ENCODE measurements at regions not wholly inside any gene's neighbourhood (a gene's known extent, or its start where the extent isn't known, plus 50 kb on each side); places are given as distances from the start of the nearest gene placed in this dataset.

DNA sequence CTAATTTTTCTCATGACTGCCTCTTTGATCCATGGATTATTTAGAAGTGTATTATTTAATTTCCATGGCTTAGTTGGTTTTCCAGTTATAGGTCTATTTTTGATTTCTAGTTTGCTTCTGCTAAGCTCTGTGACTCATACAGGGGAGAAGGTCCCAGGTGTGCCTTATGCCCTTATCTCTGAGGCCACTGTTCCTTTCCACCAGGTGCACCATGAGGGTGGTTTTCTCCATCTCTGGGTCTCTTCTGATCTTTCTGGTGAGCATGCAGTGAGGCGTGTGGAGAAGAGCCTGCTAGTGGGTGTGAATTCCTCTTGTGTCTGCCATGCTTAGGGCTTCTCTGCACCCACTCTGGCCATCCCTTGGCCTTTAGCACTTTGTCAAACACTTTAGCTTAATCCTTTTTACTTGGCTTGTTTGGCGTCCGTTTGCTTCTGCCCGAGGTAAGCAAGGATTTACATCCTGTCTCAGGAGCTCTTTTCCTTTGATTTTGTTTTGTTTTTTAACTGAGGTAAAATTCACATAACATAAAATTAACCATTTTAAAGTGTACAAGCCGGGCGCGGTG is 129.8 kb upstream of the ARL4C start:
- H3K36me3 Mint-ChIP-seq (ENCODE audit: insufficient read depth) = no peaks in the 10 kb centered on the region
- peaks cover 4% of the 10 kb centered on the region for H3K4me1 Mint-ChIP-seq (ENCODE audit: low read depth)
- no peaks in the 10 kb centered on the region for H3K9me3 Mint-ChIP-seq (ENCODE audit: low read depth)
- DNase-seq (ENCODE audit: low spot score, unreplicated experiment) = no peak
- TF ChIP-seq, protein P1, sequence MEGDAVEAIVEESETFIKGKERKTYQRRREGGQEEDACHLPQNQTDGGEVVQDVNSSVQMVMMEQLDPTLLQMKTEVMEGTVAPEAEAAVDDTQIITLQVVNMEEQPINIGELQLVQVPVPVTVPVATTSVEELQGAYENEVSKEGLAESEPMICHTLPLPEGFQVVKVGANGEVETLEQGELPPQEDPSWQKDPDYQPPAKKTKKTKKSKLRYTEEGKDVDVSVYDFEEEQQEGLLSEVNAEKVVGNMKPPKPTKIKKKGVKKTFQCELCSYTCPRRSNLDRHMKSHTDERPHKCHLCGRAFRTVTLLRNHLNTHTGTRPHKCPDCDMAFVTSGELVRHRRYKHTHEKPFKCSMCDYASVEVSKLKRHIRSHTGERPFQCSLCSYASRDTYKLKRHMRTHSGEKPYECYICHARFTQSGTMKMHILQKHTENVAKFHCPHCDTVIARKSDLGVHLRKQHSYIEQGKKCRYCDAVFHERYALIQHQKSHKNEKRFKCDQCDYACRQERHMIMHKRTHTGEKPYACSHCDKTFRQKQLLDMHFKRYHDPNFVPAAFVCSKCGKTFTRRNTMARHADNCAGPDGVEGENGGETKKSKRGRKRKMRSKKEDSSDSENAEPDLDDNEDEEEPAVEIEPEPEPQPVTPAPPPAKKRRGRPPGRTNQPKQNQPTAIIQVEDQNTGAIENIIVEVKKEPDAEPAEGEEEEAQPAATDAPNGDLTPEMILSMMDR (IDR thresholded peaks at IDR 0.05; ENCODE audit: unreplicated experiment) = no peak
- no peak overlapping the region for H3K27ac Mint-ChIP-seq
- peaks cover 7% of the 10 kb centered on the region for H3K27me3 Mint-ChIP-seq
- H3K4me3 Mint-ChIP-seq (ENCODE audit: low read depth) = no peak overlapping the region

DNA sequence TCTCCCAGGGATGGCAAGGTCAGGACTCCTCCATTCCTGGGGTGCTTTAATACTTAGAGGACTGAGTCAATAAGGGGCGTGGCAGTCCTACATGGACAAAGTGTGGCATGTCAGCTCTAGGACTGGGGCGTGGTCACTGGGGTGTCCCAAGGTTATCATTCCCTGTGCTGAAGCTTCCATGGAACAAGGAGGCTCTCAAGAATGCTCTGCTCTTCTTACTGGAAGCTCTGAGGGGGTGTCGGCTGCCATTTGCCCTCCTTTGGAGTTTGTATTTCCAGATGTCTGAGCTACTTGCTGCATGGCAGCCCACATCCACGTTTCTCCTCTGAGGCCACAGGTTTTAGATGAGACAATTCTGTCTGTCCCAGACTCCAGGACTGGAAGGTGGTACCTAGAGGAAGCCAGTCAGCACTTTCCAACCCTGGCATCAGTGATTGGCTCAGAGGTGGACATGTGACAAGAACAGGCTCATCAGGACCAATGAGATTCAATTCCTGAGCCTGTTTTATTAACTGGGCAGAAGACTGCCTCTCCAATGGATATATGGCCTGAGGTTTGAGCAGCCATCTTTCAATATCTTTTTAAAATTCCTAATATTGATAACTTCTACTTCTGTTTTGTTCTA is 128.9 kb upstream of the ARL4C start:
- H3K9me3 Mint-ChIP-seq (ENCODE audit: low read depth) = no peaks in the 10 kb centered on the region
- H3K36me3 Mint-ChIP-seq (ENCODE audit: insufficient read depth) = no peaks in the 10 kb centered on the region
- no peak overlapping the region for H3K27ac Mint-ChIP-seq
- peaks cover under 1% of the 10 kb centered on the region for H3K27me3 Mint-ChIP-seq
- peaks cover 3% of the 10 kb centered on the region for H3K4me1 Mint-ChIP-seq (ENCODE audit: low read depth)
- H3K4me3 Mint-ChIP-seq (ENCODE audit: low read depth) = no peak overlapping the region
- TF ChIP-seq, protein P1 (IDR thresholded peaks at IDR 0.05; ENCODE audit: unreplicated experiment) = no peak
- no peak for DNase-seq (ENCODE audit: low spot score, unreplicated experiment)

DNA sequence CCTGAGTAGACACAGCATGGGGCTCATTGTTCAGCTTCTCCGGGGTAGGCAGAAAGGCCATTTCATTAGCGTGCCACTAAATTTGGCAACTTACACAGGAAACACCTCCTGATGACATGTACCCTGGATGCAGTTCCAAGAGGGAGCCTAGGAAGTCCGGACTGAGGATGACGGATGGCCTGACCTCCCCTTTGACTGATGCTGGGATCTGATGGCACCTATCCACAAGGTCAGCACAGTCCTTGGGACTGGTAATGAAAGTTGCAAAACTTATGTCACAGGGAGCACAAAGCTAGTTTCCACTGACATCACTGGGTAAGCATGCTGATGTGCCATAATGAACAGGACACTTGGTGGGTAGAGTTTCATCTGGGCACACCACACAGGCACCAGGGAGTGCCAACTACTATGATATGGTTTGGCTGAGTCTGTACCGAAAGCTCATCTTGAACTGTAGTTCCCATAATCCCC is 126.7 kb upstream of the ARL4C start:
- H3K4me3 Mint-ChIP-seq (ENCODE audit: low read depth) = no peak overlapping the region
- no peak overlapping the region for H3K27ac Mint-ChIP-seq
- H3K4me1 Mint-ChIP-seq (ENCODE audit: low read depth) = peaks cover 2% of the 10 kb centered on the region
- H3K9me3 Mint-ChIP-seq (ENCODE audit: low read depth) = no peaks in the 10 kb centered on the region
- TF ChIP-seq, protein P1 (IDR thresholded peaks at IDR 0.05; ENCODE audit: unreplicated experiment) = no peak
- H3K27me3 Mint-ChIP-seq = no peaks in the 10 kb centered on the region
- no peak for DNase-seq (ENCODE audit: low spot score, unreplicated experiment)
- no peaks in the 10 kb centered on the region for H3K36me3 Mint-ChIP-seq (ENCODE audit: insufficient read depth)

DNA sequence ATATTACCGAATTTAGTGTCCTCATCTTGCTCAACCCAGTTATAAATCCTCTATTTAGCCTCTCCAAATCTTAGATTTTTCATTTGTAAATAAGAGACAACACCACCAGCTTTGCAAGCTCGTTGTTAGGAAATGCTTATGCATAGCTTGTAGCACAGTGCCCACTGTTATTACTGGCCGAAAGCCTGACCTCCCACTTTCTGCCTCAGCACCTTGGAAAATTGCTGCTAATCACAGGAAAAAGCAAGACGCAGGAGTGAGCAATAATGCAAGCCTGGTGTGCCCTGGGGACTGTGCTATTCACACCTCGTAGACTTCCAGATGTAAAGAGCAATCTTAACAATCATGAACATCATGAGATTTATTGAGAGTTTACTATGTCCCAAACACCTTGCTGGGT is 124.2 kb upstream of the ARL4C start:
- H3K27me3 Mint-ChIP-seq = no peaks in the 10 kb centered on the region
- H3K27ac Mint-ChIP-seq = no peak overlapping the region
- H3K9me3 Mint-ChIP-seq (ENCODE audit: low read depth) = no peaks in the 10 kb centered on the region
- H3K36me3 Mint-ChIP-seq (ENCODE audit: insufficient read depth) = no peaks in the 10 kb centered on the region
- no peak for DNase-seq (ENCODE audit: low spot score, unreplicated experiment)
- TF ChIP-seq, protein P1 (IDR thresholded peaks at IDR 0.05; ENCODE audit: unreplicated experiment) = no peak
- peaks cover 2% of the 10 kb centered on the region for H3K4me1 Mint-ChIP-seq (ENCODE audit: low read depth)
- no peak overlapping the region for H3K4me3 Mint-ChIP-seq (ENCODE audit: low read depth)

DNA sequence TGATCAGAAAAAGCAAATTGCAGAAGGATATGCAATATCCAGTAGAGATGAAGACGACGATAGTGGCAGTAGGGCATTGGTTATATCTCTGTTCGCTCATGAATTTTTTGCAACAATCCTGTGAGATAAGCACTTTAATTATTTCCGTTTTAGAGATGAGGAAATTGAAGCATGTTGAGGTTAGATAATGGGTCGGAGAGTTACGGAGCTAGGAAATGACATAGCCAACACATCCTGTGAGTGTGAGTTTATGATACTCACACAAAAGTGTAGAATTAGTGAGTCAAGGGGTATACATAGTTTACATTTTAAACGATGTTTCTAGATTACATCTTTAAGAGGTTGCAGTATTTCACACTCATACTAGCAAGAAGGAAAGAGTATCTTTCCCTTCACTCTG is 123.1 kb upstream of the ARL4C start:
- peaks cover 2% of the 10 kb centered on the region for H3K4me1 Mint-ChIP-seq (ENCODE audit: low read depth)
- TF ChIP-seq, protein P1 (IDR thresholded peaks at IDR 0.05; ENCODE audit: unreplicated experiment) = no peak
- no peaks in the 10 kb centered on the region for H3K9me3 Mint-ChIP-seq (ENCODE audit: low read depth)
- no peaks in the 10 kb centered on the region for H3K27me3 Mint-ChIP-seq
- H3K4me3 Mint-ChIP-seq (ENCODE audit: low read depth) = no peak overlapping the region
- no peaks in the 10 kb centered on the region for H3K36me3 Mint-ChIP-seq (ENCODE audit: insufficient read depth)
- DNase-seq (ENCODE audit: low spot score, unreplicated experiment) = no peak
- no peak overlapping the region for H3K27ac Mint-ChIP-seq

Measured in progenitor cell of endocrine pancreas (in vitro differentiated cells).